NT2/D1 (cell line): ENCODE measurements at regions not wholly inside any gene's neighbourhood (a gene's known extent, or its start where the extent isn't known, plus 50 kb on each side); places are given as distances from the start of the nearest gene placed in this dataset.

Source experiments
- DNase-seq: peaks from one replicate; pipeline ENCODE4 v3.0.0-alpha.2; 2011; ENCODE audit warnings: low read depth, low spot score
- H3K27me3 ChIP-seq: 2 replicates; pipeline ENCODE4 v1.6.0; 2011; ENCODE audit warnings: mild to moderate bottlenecking; ENCODE audit not compliant: insufficient read length, insufficient read depth
- H3K36me3 ChIP-seq: 2 replicates; pipeline ENCODE4 v1.6.1; 2011; ENCODE audit warnings: mild to moderate bottlenecking, low read length, mixed read lengths; ENCODE audit not compliant: insufficient read depth, insufficient read length
- H3K4me1 ChIP-seq: 2 replicates; pipeline ENCODE4 v1.5.1; 2011; ENCODE audit not compliant: insufficient read depth, insufficient read length
- H3K4me3 ChIP-seq: 2 replicates; pipeline ENCODE4 v1.5.1; 2011; ENCODE audit warnings: low read depth; ENCODE audit not compliant: insufficient read length
- H3K9ac ChIP-seq: 2 replicates; pipeline ENCODE4 v1.6.0; 2011; ENCODE audit warnings: low read depth; ENCODE audit not compliant: insufficient read length
- H3K9me3 ChIP-seq: 2 replicates; pipeline ENCODE4 v1.5.1; 2011; ENCODE audit warnings: mild to moderate bottlenecking, low read length; ENCODE audit not compliant: insufficient read depth
- SUZ12 ChIP-seq: IDR thresholded peaks from 2 replicates; pipeline ENCODE4 v1.6.1; 2011; ENCODE audit not compliant: insufficient read length, insufficient read depth; ENCODE audit errors: extremely low read depth
- YY1 ChIP-seq: IDR thresholded peaks from 2 replicates; pipeline ENCODE4 v1.6.1; 2011; ENCODE audit not compliant: insufficient read length, insufficient read depth
- ZNF274 ChIP-seq: IDR thresholded peaks from 2 replicates; pipeline ENCODE4 v1.6.1; 2011; ENCODE audit warnings: mild to moderate bottlenecking, low read depth, low read length

- Histone ChIP-seq H3K9me3 (no peaks in the 10 kb centered on the region), H3K27me3 (no peaks in the 10 kb centered on the region), H3K4me1 (no peaks in the 10 kb centered on the region), H3K36me3 (no peaks in the 10 kb centered on the region), H3K9ac (no peak overlapping the region), H3K4me3 (no peak overlapping the region)
- TF ChIP-seq YY1 (no peak), SUZ12 (no peak), ZNF274 (no peak)
- no peak for DNase-seq
Measured at GRCh38 chr10:62960416-62960815, 144.2 kb upstream of the EGR2 start.

GRCh38 chr10:62959553-62959952, 143.4 kb upstream of the EGR2 start:
- H3K4me1 ChIP-seq, result no peaks in the 10 kb centered on the region
- no peak overlapping the region for H3K4me3 ChIP-seq
- H3K36me3 ChIP-seq, result no peaks in the 10 kb centered on the region
- no peak overlapping the region for H3K9ac ChIP-seq
- DNase-seq, result no peak
- H3K27me3 ChIP-seq, result no peaks in the 10 kb centered on the region
- no peaks in the 10 kb centered on the region for H3K9me3 ChIP-seq
- TF ChIP-seq YY1 (no peak), SUZ12 (no peak), ZNF274 (no peak)

GRCh38 chr10:62958980-62959379, 142.8 kb upstream of the EGR2 start:
- no peaks in the 10 kb centered on the region for H3K9me3 ChIP-seq
- H3K4me3 ChIP-seq, result no peak overlapping the region
- H3K36me3 ChIP-seq, result no peaks in the 10 kb centered on the region
- TF ChIP-seq ZNF274, result no peak
- TF ChIP-seq YY1, result no peak
- TF ChIP-seq SUZ12, result no peak
- H3K4me1 ChIP-seq, result no peaks in the 10 kb centered on the region
- H3K9ac ChIP-seq, result no peak overlapping the region
- DNase-seq, result no peak
- no peaks in the 10 kb centered on the region for H3K27me3 ChIP-seq

DNA sequence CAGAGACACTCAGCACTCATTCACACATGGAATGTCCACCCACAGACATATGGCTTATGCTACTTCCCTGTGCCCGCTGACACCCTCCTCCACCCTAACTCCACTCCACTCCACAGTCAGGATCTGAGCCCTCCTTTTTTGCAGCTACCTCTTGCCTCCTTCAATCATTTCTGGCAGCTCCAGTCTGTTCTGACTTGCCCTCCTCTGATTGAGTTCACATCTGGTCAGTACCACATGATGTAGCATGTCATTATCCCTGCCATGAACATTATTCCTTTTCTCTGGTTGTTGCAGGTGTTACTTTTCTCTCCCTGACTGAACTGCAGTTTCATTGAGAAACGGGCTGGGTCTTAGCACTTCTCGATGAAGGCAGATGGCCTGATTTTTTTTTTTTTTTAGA, 130.1 kb upstream of the EGR2 start:
- DNase-seq, result no peak
- H3K9me3 ChIP-seq, result no peaks in the 10 kb centered on the region; the same call in 1 of the 2 replicates
- H3K4me3 ChIP-seq, result no peak overlapping the region
- no peaks in the 10 kb centered on the region for H3K27me3 ChIP-seq
- H3K4me1 ChIP-seq, result no peaks in the 10 kb centered on the region
- no peaks in the 10 kb centered on the region for H3K36me3 ChIP-seq
- TF ChIP-seq SUZ12, result no peak
- no peak for TF ChIP-seq ZNF274
- TF ChIP-seq YY1, result no peak
- no peak overlapping the region for H3K9ac ChIP-seq

- Histone ChIP-seq H3K27me3 (no peaks in the 10 kb centered on the region), H3K4me1 (no peaks in the 10 kb centered on the region), H3K36me3 (no peaks in the 10 kb centered on the region), H3K4me3 (no peak overlapping the region), H3K9ac (no peak overlapping the region), H3K9me3 (no peaks in the 10 kb centered on the region)
- no peak for DNase-seq
- no peak for TF ChIP-seq YY1
- TF ChIP-seq SUZ12, result no peak
- TF ChIP-seq ZNF274, result no peak
Measured at GRCh38 chr10:62939698-62940097, 123.5 kb upstream of the EGR2 start.

DNA sequence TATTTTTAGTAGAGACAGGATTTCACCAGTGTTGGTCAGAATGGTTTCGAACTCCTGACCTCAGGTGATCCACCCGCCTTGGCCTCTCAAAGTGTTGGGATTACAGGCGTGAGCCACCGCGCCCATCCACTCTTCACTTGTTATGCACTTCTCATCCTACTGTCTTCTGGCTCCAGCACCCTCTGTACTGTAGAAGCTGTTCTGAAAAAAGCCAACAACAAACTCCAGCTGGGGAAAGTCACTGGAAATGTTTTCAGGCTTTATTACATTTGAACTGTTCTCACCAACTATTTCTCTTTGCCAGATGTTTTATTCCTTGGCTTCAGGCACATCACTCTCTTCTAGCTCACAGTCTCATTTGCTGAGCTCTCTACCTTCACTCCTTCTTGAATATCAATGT, 122.5 kb upstream of the EGR2 start:
- H3K36me3 ChIP-seq, result no peaks in the 10 kb centered on the region
- TF ChIP-seq ZNF274 (no peak), SUZ12 (no peak)
- H3K27me3 ChIP-seq, result no peaks in the 10 kb centered on the region
- no peaks in the 10 kb centered on the region for H3K9me3 ChIP-seq
- no peaks in the 10 kb centered on the region for H3K4me1 ChIP-seq
- no peak overlapping the region for H3K9ac ChIP-seq
- no peak overlapping the region for H3K4me3 ChIP-seq
- no peak for DNase-seq

- TF ChIP-seq SUZ12, result no peak
- no peak for TF ChIP-seq ZNF274
- no peak for TF ChIP-seq YY1
- Histone ChIP-seq H3K27me3 (no peaks in the 10 kb centered on the region), H3K9ac (no peak overlapping the region), H3K9me3 (no peaks in the 10 kb centered on the region), H3K36me3 (no peaks in the 10 kb centered on the region), H3K4me1 (no peaks in the 10 kb centered on the region), H3K4me3 (no peak overlapping the region)
- no peak for DNase-seq
Measured at GRCh38 chr10:62937674-62938073, 121.5 kb upstream of the EGR2 start.

DNA sequence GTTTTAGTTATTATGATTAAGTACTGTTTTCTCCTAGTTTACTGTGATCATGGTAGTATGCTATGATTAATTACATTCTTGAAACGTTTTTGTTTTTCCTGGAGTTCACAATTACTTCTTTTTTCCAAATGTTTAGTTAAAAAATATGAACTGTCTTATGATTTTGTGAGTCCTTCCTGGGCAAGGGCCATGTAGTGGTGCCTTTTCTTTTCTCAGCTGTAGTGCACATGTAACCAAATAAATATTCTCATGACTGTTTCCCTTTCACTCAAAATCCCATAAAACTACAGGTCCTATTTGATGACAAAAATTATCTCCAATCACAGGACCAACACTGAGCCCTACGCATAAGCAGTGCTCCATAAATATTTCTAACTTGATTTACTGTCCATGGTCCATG, 118.9 kb upstream of the EGR2 start:
- Histone ChIP-seq H3K9me3 (no peaks in the 10 kb centered on the region), H3K27me3 (no peaks in the 10 kb centered on the region), H3K4me3 (no peak overlapping the region), H3K9ac (no peak overlapping the region), H3K36me3 (no peaks in the 10 kb centered on the region), H3K4me1 (no peaks in the 10 kb centered on the region)
- no peak for TF ChIP-seq YY1
- TF ChIP-seq SUZ12, result no peak
- TF ChIP-seq ZNF274, result no peak
- no peak for DNase-seq
